Sciatic nerve (tissue), 2 donors: ENCODE measurements at regions not wholly inside any gene's neighbourhood (a gene's known extent, or its start where the extent isn't known, plus 50 kb on each side); places are given as distances from the start of the nearest gene placed in this dataset.
"Not testable (repeated sequence)": the region's sequence is repeated elsewhere in the genome, so short reads cannot be mapped to it uniquely, and the experiment has no call there.

ENCODE experiments used
- ATAC-seq: fragments of 200-7000 bp; cut with Tn5 transposase; one replicate; pipeline ENCODE4 v1.9.1; 2020; ENCODE audit warnings: mild to moderate bottlenecking, moderate library complexity
- DNase-seq: peaks from one replicate; pipeline ENCODE4 v3.0.0-alpha.2; 2020; ENCODE audit warnings: low spot score
- intact Hi-C: fragments of 100-400 bp; cut with DNase I; formaldehyde crosslinking; loops from one replicate; pipeline ENCODE4 v1.14.2; 2022
- donor health status: DM: no; HTN: no; CAD: no.
- donor health status: DM: no; HTN: no; CAD: no.

DNA sequence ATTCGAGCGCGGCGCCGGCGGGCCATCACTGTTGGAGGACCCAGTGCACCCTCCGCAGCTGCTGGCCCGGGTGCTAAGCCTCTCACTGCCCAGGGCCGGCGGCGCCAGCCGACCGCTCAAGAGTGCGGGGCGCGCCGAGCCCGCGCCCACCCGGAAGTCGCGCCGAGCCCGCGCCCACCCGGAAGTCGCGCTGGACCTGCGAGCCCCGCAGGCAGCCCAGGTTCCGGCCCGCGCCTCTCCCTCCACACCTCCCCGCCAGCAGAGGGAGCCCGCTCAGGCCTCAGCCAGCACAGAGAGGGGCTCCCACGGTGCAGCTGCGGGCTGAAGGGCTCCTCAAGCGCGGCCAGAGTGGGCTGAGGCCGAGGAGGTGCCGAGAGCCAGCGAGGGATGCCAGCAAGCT lies 170.8 kb downstream of the GTF2H2C_2 start:
- ATAC-seq: not testable (repeated sequence)

More for the DNA sequence above, 170.8 kb downstream of the GTF2H2C_2 start:
- intact Hi-C loops: not testable (repeated sequence)
- peak; percentile 0 for DNase-seq
